ENCODE measurements at regions not wholly inside any gene's neighbourhood (a gene's known extent, or its start where the extent isn't known, plus 50 kb on each side); places are given as distances from the start of the nearest gene placed in this dataset.

DNA sequence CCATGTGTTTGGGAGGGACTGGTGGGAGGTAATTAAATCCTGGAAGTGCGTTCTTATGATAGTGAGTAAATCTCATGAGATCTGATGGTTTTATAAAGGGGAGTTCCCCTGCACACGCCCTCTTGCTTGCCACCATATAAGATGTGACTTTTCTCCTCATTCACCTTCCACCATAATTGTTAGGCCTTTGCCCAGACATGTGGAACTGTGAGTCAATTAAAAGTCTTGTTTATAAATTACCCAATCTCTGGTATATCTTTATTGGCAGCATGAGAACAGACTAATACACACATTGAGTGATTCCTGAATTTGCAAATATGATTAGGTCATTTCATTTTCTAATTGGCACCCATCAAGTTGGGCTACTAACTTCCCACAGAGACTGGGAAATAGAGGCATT, 977.2 kb downstream of the SLITRK1 start:
- ATAC-seq = no peak
- Histone ChIP-seq H3K4me2 (no peak overlapping the region), H3K27ac (no peak overlapping the region), H3K4me1 (no peaks in the 10 kb centered on the region), H3K4me3 (no peak overlapping the region), H3K9me3 (no peaks in the 10 kb centered on the region)
- ChIA-PET POLR2A (no interaction called here), CTCF (no interaction called here)
- no peak for DNase-seq (ENCODE audit: low read depth in 1 of 2, low spot score in 1 of 2)
- 10% methylated on average over 2 of the region's 2 CpGs for WGBS (ENCODE audit: missing lambda C conversion rate)
- FAIRE-seq = no peak
- TF ChIP-seq, protein P1, sequence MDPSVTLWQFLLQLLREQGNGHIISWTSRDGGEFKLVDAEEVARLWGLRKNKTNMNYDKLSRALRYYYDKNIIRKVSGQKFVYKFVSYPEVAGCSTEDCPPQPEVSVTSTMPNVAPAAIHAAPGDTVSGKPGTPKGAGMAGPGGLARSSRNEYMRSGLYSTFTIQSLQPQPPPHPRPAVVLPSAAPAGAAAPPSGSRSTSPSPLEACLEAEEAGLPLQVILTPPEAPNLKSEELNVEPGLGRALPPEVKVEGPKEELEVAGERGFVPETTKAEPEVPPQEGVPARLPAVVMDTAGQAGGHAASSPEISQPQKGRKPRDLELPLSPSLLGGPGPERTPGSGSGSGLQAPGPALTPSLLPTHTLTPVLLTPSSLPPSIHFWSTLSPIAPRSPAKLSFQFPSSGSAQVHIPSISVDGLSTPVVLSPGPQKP (IDR thresholded peaks at IDR 0.05; ENCODE audit: low read depth, low read length) = no peak
- TF ChIP-seq, protein P2, sequence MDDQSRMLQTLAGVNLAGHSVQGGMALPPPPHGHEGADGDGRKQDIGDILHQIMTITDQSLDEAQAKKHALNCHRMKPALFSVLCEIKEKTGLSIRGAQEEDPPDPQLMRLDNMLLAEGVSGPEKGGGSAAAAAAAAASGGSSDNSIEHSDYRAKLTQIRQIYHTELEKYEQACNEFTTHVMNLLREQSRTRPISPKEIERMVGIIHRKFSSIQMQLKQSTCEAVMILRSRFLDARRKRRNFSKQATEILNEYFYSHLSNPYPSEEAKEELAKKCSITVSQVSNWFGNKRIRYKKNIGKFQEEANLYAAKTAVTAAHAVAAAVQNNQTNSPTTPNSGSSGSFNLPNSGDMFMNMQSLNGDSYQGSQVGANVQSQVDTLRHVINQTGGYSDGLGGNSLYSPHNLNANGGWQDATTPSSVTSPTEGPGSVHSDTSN (IDR thresholded peaks at IDR 0.05) = no peak
- TF ChIP-seq POLR2A (IDR thresholded peaks at IDR 0.05; ENCODE audit: low read length) = no peak
- TF ChIP-seq MAZ (IDR thresholded peaks at IDR 0.05; ENCODE audit: borderline replicate concordance, low read depth, low read length) = no peak
- no peak for TF ChIP-seq ZC3H11A (IDR thresholded peaks at IDR 0.05)
- no peak for TF ChIP-seq TFCP2L1 (CRISPR knock-in tag; IDR thresholded peaks at IDR 0.05)
- TF ChIP-seq, protein P3, sequence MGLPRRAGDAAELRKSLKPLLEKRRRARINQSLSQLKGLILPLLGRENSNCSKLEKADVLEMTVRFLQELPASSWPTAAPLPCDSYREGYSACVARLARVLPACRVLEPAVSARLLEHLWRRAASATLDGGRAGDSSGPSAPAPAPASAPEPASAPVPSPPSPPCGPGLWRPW (IDR thresholded peaks at IDR 0.05) = no peak
- no peak for TF ChIP-seq FOSL2 (IDR thresholded peaks at IDR 0.05)
- TF ChIP-seq FOSL2 (CRISPR knock-in tag; IDR thresholded peaks at IDR 0.05) = no peak
- TF ChIP-seq SMC3 (IDR thresholded peaks at IDR 0.05) = no peak
- no peak for TF ChIP-seq HEYL (CRISPR knock-in tag; IDR thresholded peaks at IDR 0.05)
- TF ChIP-seq KDM1A (IDR thresholded peaks at IDR 0.05; ENCODE audit: low read depth) = no peak
- no peak for TF ChIP-seq RCOR1 (IDR thresholded peaks at IDR 0.05; ENCODE audit: low read depth, low read length)
- TF ChIP-seq, protein P4, sequence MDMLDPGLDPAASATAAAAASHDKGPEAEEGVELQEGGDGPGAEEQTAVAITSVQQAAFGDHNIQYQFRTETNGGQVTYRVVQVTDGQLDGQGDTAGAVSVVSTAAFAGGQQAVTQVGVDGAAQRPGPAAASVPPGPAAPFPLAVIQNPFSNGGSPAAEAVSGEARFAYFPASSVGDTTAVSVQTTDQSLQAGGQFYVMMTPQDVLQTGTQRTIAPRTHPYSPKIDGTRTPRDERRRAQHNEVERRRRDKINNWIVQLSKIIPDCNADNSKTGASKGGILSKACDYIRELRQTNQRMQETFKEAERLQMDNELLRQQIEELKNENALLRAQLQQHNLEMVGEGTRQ (IDR thresholded peaks at IDR 0.05) = no peak
- TF ChIP-seq, protein P5, sequence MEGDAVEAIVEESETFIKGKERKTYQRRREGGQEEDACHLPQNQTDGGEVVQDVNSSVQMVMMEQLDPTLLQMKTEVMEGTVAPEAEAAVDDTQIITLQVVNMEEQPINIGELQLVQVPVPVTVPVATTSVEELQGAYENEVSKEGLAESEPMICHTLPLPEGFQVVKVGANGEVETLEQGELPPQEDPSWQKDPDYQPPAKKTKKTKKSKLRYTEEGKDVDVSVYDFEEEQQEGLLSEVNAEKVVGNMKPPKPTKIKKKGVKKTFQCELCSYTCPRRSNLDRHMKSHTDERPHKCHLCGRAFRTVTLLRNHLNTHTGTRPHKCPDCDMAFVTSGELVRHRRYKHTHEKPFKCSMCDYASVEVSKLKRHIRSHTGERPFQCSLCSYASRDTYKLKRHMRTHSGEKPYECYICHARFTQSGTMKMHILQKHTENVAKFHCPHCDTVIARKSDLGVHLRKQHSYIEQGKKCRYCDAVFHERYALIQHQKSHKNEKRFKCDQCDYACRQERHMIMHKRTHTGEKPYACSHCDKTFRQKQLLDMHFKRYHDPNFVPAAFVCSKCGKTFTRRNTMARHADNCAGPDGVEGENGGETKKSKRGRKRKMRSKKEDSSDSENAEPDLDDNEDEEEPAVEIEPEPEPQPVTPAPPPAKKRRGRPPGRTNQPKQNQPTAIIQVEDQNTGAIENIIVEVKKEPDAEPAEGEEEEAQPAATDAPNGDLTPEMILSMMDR (IDR thresholded peaks at IDR 0.05) = no peak
- no peak for TF ChIP-seq BHLHE40 (IDR thresholded peaks at IDR 0.05; ENCODE audit: low read depth, low read length)
- TF ChIP-seq, protein P6, sequence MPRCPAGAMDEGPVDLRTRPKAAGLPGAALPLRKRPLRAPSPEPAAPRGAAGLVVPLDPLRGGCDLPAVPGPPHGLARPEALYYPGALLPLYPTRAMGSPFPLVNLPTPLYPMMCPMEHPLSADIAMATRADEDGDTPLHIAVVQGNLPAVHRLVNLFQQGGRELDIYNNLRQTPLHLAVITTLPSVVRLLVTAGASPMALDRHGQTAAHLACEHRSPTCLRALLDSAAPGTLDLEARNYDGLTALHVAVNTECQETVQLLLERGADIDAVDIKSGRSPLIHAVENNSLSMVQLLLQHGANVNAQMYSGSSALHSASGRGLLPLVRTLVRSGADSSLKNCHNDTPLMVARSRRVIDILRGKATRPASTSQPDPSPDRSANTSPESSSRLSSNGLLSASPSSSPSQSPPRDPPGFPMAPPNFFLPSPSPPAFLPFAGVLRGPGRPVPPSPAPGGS (IDR thresholded peaks at IDR 0.05) = no peak
- TF ChIP-seq ZFP36 (IDR thresholded peaks at IDR 0.05; ENCODE audit: borderline replicate concordance, partially characterized antibody) = no peak
- no peak for TF ChIP-seq KDM5A (IDR thresholded peaks at IDR 0.05)
- no peak for TF ChIP-seq RAD21 (conservative IDR thresholded peaks at IDR 0.05 in 1 of 2, IDR thresholded peaks at IDR 0.05 in 1 of 2)
- TF ChIP-seq RFX5 (IDR thresholded peaks at IDR 0.05) = no peak

DNA sequence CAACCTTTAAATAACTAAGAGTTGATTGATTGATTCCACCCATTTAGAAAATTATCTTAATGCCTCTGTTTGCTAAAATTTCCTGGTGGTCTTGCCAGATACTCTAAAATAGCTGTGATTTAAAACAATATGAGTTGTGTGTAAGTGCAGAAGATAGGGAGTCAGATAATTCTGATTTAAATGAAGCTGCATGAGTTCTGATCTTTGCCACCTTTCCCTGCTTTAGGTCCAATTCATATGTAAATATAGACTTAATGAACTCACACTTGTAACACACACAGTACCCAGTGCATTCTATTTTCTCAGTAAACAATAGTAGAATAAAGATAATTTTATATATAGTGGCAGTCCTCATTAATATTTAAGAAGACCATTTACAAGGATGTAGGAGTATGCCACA, 981.8 kb downstream of the SLITRK1 start:
- FAIRE-seq = no peak
- no peaks in the 10 kb centered on the region for H3K9me3 ChIP-seq
- ChIA-PET POLR2A (no interaction called here), CTCF (no interaction called here)
- H3K4me3 ChIP-seq = no peak overlapping the region
- no peak for ATAC-seq
- H3K27ac ChIP-seq = no peak overlapping the region
- TF ChIP-seq RNF2 (IDR thresholded peaks at IDR 0.05; ENCODE audit: borderline replicate concordance, low read depth) = no peak
- no peak for TF ChIP-seq HOXB5 (CRISPR knock-in tag; IDR thresholded peaks at IDR 0.05)
- no peak for TF ChIP-seq RFX5 (IDR thresholded peaks at IDR 0.05)
- no peak for TF ChIP-seq TFCP2L1 (CRISPR knock-in tag; IDR thresholded peaks at IDR 0.05)
- TF ChIP-seq, protein P3 (IDR thresholded peaks at IDR 0.05) = no peak
- no peak for TF ChIP-seq ZFP36 (IDR thresholded peaks at IDR 0.05; ENCODE audit: borderline replicate concordance, partially characterized antibody)
- TF ChIP-seq BHLHE40 (IDR thresholded peaks at IDR 0.05; ENCODE audit: low read depth, low read length) = no peak
- no peaks in the 10 kb centered on the region for H3K4me1 ChIP-seq
- DNase-seq (ENCODE audit: low read depth in 1 of 2, low spot score in 1 of 2) = no peak
- H3K4me2 ChIP-seq = no peak overlapping the region

Data from A549 (cell line).